Neuron (in vitro differentiated cells): ENCODE measurements at regions not wholly inside any gene's neighbourhood (a gene's known extent, or its start where the extent isn't known, plus 50 kb on each side); places are given as distances from the start of the nearest gene placed in this dataset.
"Not testable (repeated sequence)": the region's sequence is repeated elsewhere in the genome, so short reads cannot be mapped to it uniquely, and the experiment has no call there.

Experiments used
- H2AFZ ChIP-seq: one replicate; pipeline ENCODE4 v1.6.1; 2013; ENCODE audit warnings: low read depth, mild to moderate bottlenecking, inconsistent platforms, low read length, moderate library complexity
- H3K27me3 ChIP-seq: one replicate; pipeline ENCODE4 v1.6.1; 2013; ENCODE audit warnings: low read length; ENCODE audit not compliant: insufficient read depth
- H3K36me3 ChIP-seq: one replicate; pipeline ENCODE4 v1.6.1; 2013; ENCODE audit warnings: low read length; ENCODE audit not compliant: insufficient read depth
- H3K4me1 ChIP-seq: one replicate; pipeline ENCODE4 v1.6.1; 2013; ENCODE audit warnings: low read length; ENCODE audit not compliant: insufficient read depth
- H3K4me3 ChIP-seq: 2 replicates; pipeline ENCODE4 v1.5.1; 2013; ENCODE audit warnings: mild to moderate bottlenecking, low read length, moderate library complexity
- H3K9me3 ChIP-seq: one replicate; pipeline ENCODE4 v1.6.1; 2013; ENCODE audit warnings: low read length

DNA sequence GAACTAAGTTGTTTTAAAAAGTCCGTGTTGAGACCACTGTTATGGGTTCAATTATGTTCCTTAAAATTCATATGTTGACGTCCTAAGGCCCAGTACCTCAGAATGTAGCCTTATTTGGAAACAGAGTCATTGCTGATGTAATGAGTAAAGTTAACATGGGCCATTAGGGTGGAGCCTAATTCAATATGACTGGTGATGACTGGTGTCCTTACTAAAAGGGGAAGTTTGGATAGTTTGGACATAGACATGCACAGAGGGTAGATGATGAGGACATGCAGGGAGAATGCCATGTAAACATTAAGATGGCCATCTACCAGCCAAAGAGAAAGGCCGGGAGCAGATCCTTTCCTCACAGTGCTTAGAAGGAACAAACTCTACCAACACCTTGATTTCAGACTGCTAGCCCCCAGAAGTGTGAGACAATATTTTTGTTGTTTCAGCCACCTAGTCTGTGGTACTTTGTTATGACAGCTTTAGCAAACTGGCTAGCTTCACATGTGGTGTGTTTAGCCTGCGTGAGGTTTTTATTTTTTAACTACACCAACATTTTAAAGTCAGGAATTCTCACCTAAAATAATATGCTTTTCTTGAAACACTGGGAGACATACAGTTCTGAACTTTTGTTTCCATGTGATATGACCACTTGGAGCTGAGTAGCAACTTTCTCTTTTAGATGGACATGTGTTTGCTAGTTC, 135.3 kb downstream of the YIPF5 start:
- Histone ChIP-seq H3K27me3 (peaks cover 2% of the 10 kb centered on the region), H2AFZ (no peak overlapping the region), H3K36me3 (no peaks in the 10 kb centered on the region), H3K4me3 (no peak overlapping the region), H3K4me1 (no peaks in the 10 kb centered on the region), H3K9me3 (no peaks in the 10 kb centered on the region)

DNA sequence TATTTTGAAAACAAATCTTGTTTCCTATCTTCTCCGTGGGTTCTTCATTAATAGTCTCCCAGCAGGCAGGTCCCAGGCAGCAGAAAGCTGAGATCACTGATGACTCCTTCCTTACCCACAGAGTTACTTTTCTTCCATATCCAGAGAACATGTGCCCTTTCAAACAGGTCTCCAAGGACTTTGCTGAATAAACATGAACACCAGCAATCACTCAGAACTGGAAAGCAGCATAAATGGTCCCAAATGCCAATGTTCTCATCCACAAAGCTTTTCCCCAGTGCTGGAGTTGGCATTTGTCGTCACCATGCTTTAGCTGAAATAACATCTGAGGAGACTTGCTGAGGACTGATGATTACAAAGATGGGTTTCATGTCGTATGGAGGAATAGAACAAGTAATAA, 134.0 kb downstream of the YIPF5 start:
- Histone ChIP-seq H3K27me3 (peaks cover 2% of the 10 kb centered on the region), H2AFZ (no peak overlapping the region), H3K36me3 (no peaks in the 10 kb centered on the region), H3K4me3 (no peak overlapping the region), H3K9me3 (no peaks in the 10 kb centered on the region), H3K4me1 (no peaks in the 10 kb centered on the region)

DNA sequence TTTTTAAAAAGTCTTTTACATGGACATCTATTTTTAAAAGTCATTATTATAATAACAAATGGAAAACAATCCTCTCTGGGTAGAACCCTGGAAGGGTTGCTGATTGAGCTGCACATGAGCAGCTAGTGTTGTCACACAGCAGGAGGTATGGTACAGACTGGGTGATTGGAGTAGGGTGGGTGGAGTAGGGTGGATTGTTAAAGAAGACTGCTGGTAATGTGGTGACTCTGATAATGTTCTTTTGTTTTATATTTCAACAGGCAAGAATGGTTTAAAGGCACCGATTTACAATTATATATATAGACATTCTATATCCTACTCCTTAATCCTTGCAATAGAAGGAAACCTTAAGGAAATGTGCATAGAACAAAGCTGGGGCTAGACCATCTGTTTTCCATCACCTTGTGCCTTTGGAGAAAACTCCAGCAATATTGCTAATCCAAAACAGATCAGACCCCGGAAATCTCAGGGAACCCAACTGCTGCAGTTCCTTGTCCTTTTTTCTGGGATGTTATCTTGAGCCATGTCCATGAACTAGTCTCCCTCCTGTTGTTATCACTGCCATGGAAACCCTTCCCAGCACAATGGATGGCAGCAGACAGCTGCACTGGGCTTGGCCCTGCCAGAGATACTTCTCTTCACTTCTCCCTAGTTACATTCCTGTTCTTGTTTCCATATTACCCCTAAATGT, 129.7 kb downstream of the YIPF5 start:
- Histone ChIP-seq H3K4me3 (no peak overlapping the region), H2AFZ (no peak overlapping the region), H3K4me1 (no peaks in the 10 kb centered on the region), H3K9me3 (no peaks in the 10 kb centered on the region), H3K27me3 (no peaks in the 10 kb centered on the region), H3K36me3 (no peaks in the 10 kb centered on the region)

DNA sequence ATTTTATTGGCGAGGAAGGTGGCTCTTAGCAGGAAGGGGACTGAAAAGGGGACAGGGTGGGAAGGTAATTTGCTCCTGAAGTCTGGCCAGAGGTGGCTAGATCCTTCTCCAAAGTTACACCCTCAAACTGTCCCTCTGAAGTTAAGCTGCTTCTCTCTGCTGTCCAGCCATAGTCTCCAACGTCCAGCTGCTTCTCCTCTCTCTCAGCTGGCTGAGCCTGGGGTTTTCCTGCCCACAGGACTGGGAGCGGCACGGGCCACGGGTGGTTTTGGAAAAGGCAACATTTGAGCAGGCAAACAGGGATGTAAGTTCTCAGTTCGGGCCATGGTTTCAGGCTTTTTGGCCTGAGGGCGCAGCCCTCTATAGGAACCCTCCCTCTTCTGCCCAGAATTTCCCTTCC, 128.3 kb downstream of the YIPF5 start:
- no peaks in the 10 kb centered on the region for H3K9me3 ChIP-seq
- H3K27me3 ChIP-seq = no peaks in the 10 kb centered on the region
- no peaks in the 10 kb centered on the region for H3K36me3 ChIP-seq
- H3K4me1 ChIP-seq = no peaks in the 10 kb centered on the region
- H3K4me3 ChIP-seq = no peak overlapping the region
- H2AFZ ChIP-seq = no peak overlapping the region

GRCh38 chr5:144048259-144048856, 122.1 kb downstream of the YIPF5 start:
- Histone ChIP-seq H3K27me3 (no peaks in the 10 kb centered on the region), H3K9me3 (no peaks in the 10 kb centered on the region), H3K36me3 (no peaks in the 10 kb centered on the region), H2AFZ (no peak overlapping the region), H3K4me3 (no peak overlapping the region), H3K4me1 (no peaks in the 10 kb centered on the region)

- H3K9me3 ChIP-seq, H2AFZ ChIP-seq, H3K4me1 ChIP-seq, H3K27me3 ChIP-seq, H3K36me3 ChIP-seq, H3K4me3 ChIP-seq: not testable (repeated sequence)
These were observed 115.1 kb downstream of the YIPF5 start for GRCh38 chr5:144055391-144055790.

DNA sequence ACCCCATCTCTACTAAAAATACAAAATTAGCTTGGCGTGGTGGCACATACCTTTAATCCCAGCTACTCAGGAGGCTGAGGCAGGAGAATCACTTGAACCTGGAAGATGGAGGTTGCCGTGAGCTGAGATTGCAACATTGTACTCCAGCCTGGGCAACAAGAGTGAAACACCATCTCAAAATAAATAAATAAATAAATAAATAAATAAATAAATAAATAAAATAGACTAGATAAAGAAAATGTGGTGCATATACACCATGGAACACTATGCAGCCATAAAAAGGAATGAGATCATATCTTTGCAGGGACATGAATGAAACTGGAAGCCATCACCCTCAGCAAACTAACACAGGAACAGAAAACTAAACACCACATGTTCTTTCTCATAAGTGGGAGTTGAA, 110.4 kb downstream of the YIPF5 start:
- H3K36me3 ChIP-seq, H3K4me3 ChIP-seq, H3K4me1 ChIP-seq, H2AFZ ChIP-seq, H3K9me3 ChIP-seq, H3K27me3 ChIP-seq: not testable (repeated sequence)

- Histone ChIP-seq H3K9me3 (no peaks in the 10 kb centered on the region), H3K27me3 (no peaks in the 10 kb centered on the region), H3K4me1 (no peaks in the 10 kb centered on the region), H2AFZ (no peak overlapping the region), H3K36me3 (no peaks in the 10 kb centered on the region), H3K4me3 (no peak overlapping the region)
These were observed 109.9 kb downstream of the YIPF5 start for GRCh38 chr5:144060598-144060997.

DNA sequence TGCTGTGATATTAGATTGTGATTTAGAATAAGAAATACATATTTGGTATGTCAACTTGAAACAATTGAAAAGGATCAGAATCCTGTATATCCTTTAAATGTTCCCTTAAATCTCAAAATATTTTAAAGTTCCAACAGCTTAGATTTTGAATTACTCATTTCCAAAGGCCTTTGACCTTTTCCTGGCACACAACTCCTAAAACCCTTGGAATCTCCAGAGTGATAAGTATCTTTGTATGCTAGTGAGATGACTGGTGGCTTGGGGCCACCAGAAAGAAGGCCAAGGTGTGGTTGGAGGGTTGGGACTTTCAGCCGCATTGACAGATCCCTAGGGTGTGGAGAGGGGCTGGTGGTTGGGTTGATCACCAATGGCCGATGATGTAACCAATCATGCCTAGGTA, 104.7 kb downstream of the YIPF5 start:
- Histone ChIP-seq H2AFZ (no peak overlapping the region), H3K4me1 (no peaks in the 10 kb centered on the region), H3K36me3 (no peaks in the 10 kb centered on the region), H3K9me3 (no peaks in the 10 kb centered on the region), H3K27me3 (no peaks in the 10 kb centered on the region), H3K4me3 (no peak overlapping the region)

- H3K9me3 ChIP-seq = no peaks in the 10 kb centered on the region
- no peak overlapping the region for H2AFZ ChIP-seq
- H3K27me3 ChIP-seq = no peaks in the 10 kb centered on the region
- no peaks in the 10 kb centered on the region for H3K4me1 ChIP-seq
- H3K4me3 ChIP-seq = no peak overlapping the region
- no peaks in the 10 kb centered on the region for H3K36me3 ChIP-seq
These were observed 97.9 kb downstream of the YIPF5 start for GRCh38 chr5:144072518-144072927.

DNA sequence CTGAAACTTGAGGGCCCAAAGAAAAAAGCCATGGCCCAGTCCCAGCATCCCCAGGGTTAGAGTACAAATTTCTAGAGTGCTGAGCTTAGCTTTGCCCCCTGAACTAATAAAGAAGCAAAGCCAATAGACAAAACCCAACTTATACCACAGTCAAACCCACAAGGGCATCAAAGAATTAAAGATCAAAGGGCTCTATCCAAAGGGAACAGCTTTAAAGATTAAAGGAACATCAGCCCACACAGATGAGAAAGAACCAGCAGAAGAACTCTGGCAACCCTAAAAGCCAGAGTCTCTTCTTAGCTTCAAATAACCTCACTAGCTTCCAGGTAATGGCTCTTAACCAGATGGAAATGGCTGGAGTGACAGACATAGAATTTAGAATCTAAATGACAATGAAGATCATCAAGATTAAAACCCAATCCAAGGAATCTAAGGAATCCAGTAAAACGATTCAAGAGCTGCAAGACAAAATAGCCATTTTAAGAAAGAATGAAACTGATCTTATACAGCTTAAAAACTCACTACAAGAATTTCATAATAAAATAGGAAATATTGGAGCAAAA, 93.9 kb downstream of the YIPF5 start:
- H3K4me1 ChIP-seq = no peaks in the 10 kb centered on the region

DNA sequence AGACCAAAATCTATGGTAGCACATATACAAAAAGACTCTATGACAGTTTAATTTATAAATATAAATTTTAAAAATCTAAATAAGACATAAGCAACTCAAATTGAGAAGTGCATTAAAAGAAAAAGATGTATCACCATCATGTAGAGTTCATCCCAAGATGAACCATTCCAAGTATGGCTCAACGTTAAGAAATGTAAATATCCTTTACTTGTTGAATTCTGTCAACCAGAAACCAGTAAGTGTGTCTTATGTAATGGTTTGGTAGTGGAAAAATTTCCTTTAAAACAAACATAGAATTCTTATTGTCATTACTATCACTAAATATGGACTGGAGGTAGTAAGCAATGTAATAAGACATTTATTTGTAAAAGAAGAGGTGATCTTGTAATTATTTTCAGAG, 87.3 kb downstream of the YIPF5 start:
- H3K36me3 ChIP-seq = no peaks in the 10 kb centered on the region
- no peaks in the 10 kb centered on the region for H3K27me3 ChIP-seq
- H3K9me3 ChIP-seq = no peaks in the 10 kb centered on the region
- no peaks in the 10 kb centered on the region for H3K4me1 ChIP-seq
- no peak overlapping the region for H2AFZ ChIP-seq
- H3K4me3 ChIP-seq = no peak overlapping the region

More for the DNA sequence above, 93.9 kb downstream of the YIPF5 start:
- H3K9me3 ChIP-seq = no peaks in the 10 kb centered on the region
- no peak overlapping the region for H3K4me3 ChIP-seq
- no peak overlapping the region for H2AFZ ChIP-seq
- no peaks in the 10 kb centered on the region for H3K27me3 ChIP-seq
- no peaks in the 10 kb centered on the region for H3K36me3 ChIP-seq

DNA sequence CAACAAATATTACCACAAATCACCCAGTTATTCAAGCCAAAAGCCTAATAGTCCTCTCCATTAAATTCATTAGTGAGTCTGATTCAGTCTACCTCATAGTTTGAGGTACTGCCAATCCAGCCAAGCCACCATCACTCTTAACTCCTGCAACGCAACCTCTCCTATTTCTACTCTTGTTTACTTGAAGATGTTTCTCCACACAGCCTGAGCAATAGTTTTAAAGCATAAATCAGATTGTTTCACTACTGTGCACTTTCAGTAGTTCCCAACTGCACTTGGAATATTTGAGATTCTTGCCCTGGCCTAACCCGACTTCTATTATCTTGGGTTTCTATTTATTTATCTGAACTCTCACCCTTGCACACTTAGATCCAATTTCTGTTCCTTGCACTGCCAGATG, 85.5 kb downstream of the YIPF5 start:
- Histone ChIP-seq H3K36me3 (no peaks in the 10 kb centered on the region), H2AFZ (no peak overlapping the region), H3K4me3 (no peak overlapping the region), H3K27me3 (no peaks in the 10 kb centered on the region), H3K9me3 (no peaks in the 10 kb centered on the region), H3K4me1 (peaks cover 16% of the 10 kb centered on the region)
